Transverse colon (tissue), 4 donors: ENCODE measurements at regions not wholly inside any gene's neighbourhood (a gene's known extent, or its start where the extent isn't known, plus 50 kb on each side); places are given as distances from the start of the nearest gene placed in this dataset.

Experiments
- POLR2AphosphoS5 ChIP-seq, 3 donors: sonication (generic); formaldehyde crosslinking; IDR thresholded peaks; one replicate each; pipeline ENCODE4 v1.6.1; 2016; ENCODE audit warnings: antibody characterized with exemption in 3 of 3
- TF ChIP-seq, protein P1 (sequence below), 5 experiments: fragments of 200-600 bp in 3 of 5; fragments of 450-650 bp in 2 of 5; sonication (generic) in 3 of 5; IDR thresholded peaks; 1 replicate in 2 of 5; 2 replicates in 3 of 5; pipeline ENCODE4 v1.5.1; 2016 to 2017; ENCODE audit warnings: antibody characterized with exemption in 5 of 5, inconsistent platforms in 3 of 5, mild to moderate bottlenecking in 2 of 5, moderate library complexity in 1 of 5

DNA sequence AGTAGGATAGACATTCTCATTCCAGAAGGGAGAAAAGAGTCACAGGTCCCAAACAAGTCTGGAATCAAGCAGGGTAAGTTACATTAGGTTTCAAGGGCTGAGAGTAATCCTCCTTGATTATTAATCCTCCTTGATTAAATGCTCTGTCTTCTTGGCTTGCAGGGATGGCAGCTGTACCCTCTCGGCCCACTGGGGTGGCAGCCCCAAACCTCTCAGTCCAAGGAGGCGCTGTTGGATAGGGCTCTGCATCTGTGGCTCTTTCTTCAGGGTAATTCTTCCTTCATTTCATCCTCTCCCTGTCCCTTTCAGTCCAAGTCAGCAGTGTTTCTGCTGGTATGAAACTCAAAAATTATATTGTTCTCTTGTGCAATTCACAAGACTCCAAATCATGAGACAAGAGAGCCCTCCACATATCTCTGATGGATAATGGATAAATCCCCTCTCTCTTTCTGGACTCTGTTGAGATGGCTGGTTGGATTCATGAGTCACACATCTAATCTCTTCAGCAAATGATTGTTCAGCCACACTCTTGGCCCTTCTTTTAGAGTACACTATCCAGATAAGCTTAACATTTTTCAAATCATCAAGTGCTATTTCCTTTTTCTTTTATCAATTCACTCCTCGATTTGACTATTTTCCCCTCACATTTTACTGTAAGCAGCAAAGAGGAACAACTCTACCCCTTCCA, 323.7 kb upstream of the HTR2A start:
- TF ChIP-seq, protein P1, sequence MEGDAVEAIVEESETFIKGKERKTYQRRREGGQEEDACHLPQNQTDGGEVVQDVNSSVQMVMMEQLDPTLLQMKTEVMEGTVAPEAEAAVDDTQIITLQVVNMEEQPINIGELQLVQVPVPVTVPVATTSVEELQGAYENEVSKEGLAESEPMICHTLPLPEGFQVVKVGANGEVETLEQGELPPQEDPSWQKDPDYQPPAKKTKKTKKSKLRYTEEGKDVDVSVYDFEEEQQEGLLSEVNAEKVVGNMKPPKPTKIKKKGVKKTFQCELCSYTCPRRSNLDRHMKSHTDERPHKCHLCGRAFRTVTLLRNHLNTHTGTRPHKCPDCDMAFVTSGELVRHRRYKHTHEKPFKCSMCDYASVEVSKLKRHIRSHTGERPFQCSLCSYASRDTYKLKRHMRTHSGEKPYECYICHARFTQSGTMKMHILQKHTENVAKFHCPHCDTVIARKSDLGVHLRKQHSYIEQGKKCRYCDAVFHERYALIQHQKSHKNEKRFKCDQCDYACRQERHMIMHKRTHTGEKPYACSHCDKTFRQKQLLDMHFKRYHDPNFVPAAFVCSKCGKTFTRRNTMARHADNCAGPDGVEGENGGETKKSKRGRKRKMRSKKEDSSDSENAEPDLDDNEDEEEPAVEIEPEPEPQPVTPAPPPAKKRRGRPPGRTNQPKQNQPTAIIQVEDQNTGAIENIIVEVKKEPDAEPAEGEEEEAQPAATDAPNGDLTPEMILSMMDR (IDR thresholded peaks at IDR 0.05) = no peak
- TF ChIP-seq POLR2AphosphoS5 (IDR thresholded peaks at IDR 0.05) = no peak
